ENCODE measurements at regions not wholly inside any gene's neighbourhood (a gene's known extent, or its start where the extent isn't known, plus 50 kb on each side); places are given as distances from the start of the nearest gene placed in this dataset.

DNA sequence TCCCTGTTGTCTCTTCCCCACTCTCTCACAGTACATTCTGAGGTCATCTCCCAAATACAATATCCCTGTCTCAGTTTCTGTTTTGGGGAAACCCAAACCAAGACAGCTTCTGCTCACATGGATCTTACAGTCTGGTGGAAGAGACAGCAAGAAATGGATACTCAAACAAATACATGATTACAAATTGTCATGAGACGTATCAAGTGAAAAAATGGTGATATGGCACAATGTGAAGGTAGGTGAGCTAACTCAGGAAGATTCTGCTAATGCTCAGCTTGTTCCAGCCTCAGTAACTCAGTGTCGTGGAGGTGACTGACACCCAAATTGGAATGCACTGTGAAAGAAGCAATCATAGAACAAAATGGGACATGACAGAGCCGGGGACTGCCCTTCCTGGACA is 68.3 kb downstream of the CHST1 start:
- Histone ChIP-seq H3K9me3 (ENCODE audit: insufficient read depth, low read length) (no peaks in the 10 kb centered on the region), H3K4me3 (ENCODE audit: low read length) (no peak overlapping the region), H2AFZ (ENCODE audit: low read depth, low read length) (no peak overlapping the region), H3K27ac (ENCODE audit: low read length) (no peak overlapping the region), H3K9ac (ENCODE audit: low read length) (no peak overlapping the region), H3K4me1 (ENCODE audit: low read length) (no peaks in the 10 kb centered on the region), H4K20me1 (ENCODE audit: insufficient read depth, low read length) (no peaks in the 10 kb centered on the region), H3K36me3 (replicated peaks; ENCODE audit: low read depth, low read length) (no peaks in the 10 kb centered on the region), H3K27me3 (ENCODE audit: low read depth, low read length) (peaks cover 48% of the 10 kb centered on the region), H3K4me2 (ENCODE audit: low read length) (no peak overlapping the region), H3K79me2 (ENCODE audit: low read length) (no peaks in the 10 kb centered on the region)
- no peak for TF ChIP-seq EZH2phosphoT487 (IDR thresholded peaks at IDR 0.05; ENCODE audit: low read depth)
- TF ChIP-seq, protein P1, sequence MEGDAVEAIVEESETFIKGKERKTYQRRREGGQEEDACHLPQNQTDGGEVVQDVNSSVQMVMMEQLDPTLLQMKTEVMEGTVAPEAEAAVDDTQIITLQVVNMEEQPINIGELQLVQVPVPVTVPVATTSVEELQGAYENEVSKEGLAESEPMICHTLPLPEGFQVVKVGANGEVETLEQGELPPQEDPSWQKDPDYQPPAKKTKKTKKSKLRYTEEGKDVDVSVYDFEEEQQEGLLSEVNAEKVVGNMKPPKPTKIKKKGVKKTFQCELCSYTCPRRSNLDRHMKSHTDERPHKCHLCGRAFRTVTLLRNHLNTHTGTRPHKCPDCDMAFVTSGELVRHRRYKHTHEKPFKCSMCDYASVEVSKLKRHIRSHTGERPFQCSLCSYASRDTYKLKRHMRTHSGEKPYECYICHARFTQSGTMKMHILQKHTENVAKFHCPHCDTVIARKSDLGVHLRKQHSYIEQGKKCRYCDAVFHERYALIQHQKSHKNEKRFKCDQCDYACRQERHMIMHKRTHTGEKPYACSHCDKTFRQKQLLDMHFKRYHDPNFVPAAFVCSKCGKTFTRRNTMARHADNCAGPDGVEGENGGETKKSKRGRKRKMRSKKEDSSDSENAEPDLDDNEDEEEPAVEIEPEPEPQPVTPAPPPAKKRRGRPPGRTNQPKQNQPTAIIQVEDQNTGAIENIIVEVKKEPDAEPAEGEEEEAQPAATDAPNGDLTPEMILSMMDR (IDR thresholded peaks at IDR 0.05; ENCODE audit: low read depth, low read length), result no peak

DNA sequence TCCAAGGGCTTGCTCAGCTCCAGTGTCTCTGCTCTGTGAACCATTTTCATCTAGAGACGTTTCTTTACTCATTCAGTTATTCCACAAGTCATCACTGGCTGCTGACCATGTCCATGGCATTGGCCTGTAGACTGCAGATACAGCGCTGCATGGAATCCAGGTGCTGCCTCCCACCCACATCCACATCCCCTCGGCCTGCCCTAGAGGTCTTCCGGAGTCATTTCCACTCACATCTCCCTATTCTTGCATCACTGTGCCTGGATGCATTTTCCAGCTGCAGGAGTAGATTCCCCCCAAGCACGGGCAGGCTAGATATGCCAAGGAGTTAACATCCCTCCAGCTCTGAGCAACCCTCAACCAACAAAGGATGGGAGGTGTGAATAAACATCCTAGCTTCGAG is 68.9 kb downstream of the CHST1 start:
- no peaks in the 10 kb centered on the region for H3K79me2 ChIP-seq (ENCODE audit: low read length)
- TF ChIP-seq, protein P1 (IDR thresholded peaks at IDR 0.05; ENCODE audit: low read depth, low read length), result no peak
- TF ChIP-seq EZH2phosphoT487 (IDR thresholded peaks at IDR 0.05; ENCODE audit: low read depth), result no peak
- no peak overlapping the region for H3K4me2 ChIP-seq (ENCODE audit: low read length)
- H3K27ac ChIP-seq (ENCODE audit: low read length), result no peak overlapping the region
- no peaks in the 10 kb centered on the region for H3K4me1 ChIP-seq (ENCODE audit: low read length)
- no peaks in the 10 kb centered on the region for H3K36me3 ChIP-seq (replicated peaks; ENCODE audit: low read depth, low read length)
- H3K4me3 ChIP-seq (ENCODE audit: low read length), result no peak overlapping the region
- no peaks in the 10 kb centered on the region for H3K9me3 ChIP-seq (ENCODE audit: insufficient read depth, low read length)
- no peaks in the 10 kb centered on the region for H4K20me1 ChIP-seq (ENCODE audit: insufficient read depth, low read length)
- H2AFZ ChIP-seq (ENCODE audit: low read depth, low read length), result no peak overlapping the region
- H3K27me3 ChIP-seq (ENCODE audit: low read depth, low read length), result peaks cover 49% of the 10 kb centered on the region
- H3K9ac ChIP-seq (ENCODE audit: low read length), result no peak overlapping the region

DNA sequence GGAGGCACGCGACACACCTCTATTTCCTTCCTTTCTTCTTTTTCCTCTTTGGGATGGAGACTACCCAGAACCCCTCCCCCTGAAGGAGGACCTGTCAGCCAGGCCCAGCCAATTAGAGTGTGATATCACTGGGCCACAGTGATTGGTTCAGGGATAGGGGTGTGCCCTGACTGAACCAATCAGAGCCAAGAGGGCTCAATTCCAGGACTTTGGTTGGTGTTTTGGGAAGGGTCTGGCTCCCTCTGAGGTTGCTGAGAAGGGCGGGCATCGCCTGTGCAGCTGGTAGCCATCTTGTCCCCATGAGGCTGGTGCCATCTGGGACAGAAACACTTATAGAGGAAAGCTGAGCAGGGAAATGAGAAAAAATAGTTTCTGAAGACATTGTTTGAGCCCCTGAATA is 71.4 kb downstream of the CHST1 start:
- TF ChIP-seq, protein P1 (IDR thresholded peaks at IDR 0.05; ENCODE audit: low read depth, low read length), result no peak
- no peak for TF ChIP-seq EZH2phosphoT487 (IDR thresholded peaks at IDR 0.05; ENCODE audit: low read depth)
- Histone ChIP-seq H3K27me3 (ENCODE audit: low read depth, low read length) (peaks cover 44% of the 10 kb centered on the region), H3K9me3 (ENCODE audit: insufficient read depth, low read length) (no peaks in the 10 kb centered on the region), H3K36me3 (replicated peaks; ENCODE audit: low read depth, low read length) (no peaks in the 10 kb centered on the region), H2AFZ (ENCODE audit: low read depth, low read length) (no peak overlapping the region), H3K9ac (ENCODE audit: low read length) (no peak overlapping the region), H3K4me3 (ENCODE audit: low read length) (no peak overlapping the region), H3K4me1 (ENCODE audit: low read length) (no peaks in the 10 kb centered on the region), H3K79me2 (ENCODE audit: low read length) (no peaks in the 10 kb centered on the region), H4K20me1 (ENCODE audit: insufficient read depth, low read length) (no peaks in the 10 kb centered on the region), H3K27ac (ENCODE audit: low read length) (no peak overlapping the region), H3K4me2 (ENCODE audit: low read length) (no peak overlapping the region)

DNA sequence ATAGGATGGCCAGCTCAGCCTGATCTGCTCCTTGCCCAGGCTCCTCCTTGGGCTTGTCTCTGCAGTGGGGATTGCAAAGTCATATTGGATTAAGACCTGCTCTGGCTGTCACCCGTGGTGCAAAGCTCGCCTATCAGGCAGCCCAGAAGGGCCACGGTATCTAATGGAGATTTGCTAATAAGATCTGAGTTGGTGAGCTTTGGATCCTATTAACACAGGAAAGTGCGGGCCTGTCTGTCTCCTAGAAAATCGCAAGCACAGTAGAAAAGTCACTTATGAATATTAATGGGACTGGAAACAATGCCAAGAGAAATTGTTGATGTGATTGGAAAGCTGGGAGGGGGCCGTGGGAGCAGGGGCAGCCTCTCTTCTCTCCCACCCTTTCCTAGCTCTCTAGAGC is 72.8 kb downstream of the CHST1 start:
- no peaks in the 10 kb centered on the region for H3K36me3 ChIP-seq (replicated peaks; ENCODE audit: low read depth, low read length)
- H3K4me2 ChIP-seq (ENCODE audit: low read length), result no peak overlapping the region
- H3K9ac ChIP-seq (ENCODE audit: low read length), result no peak overlapping the region
- peaks cover 51% of the 10 kb centered on the region for H3K27me3 ChIP-seq (ENCODE audit: low read depth, low read length)
- H4K20me1 ChIP-seq (ENCODE audit: insufficient read depth, low read length), result no peaks in the 10 kb centered on the region
- H3K4me1 ChIP-seq (ENCODE audit: low read length), result no peaks in the 10 kb centered on the region
- no peak overlapping the region for H3K4me3 ChIP-seq (ENCODE audit: low read length)
- no peaks in the 10 kb centered on the region for H3K9me3 ChIP-seq (ENCODE audit: insufficient read depth, low read length)
- H3K27ac ChIP-seq (ENCODE audit: low read length), result no peak overlapping the region
- no peaks in the 10 kb centered on the region for H3K79me2 ChIP-seq (ENCODE audit: low read length)
- no peak for TF ChIP-seq EZH2phosphoT487 (IDR thresholded peaks at IDR 0.05; ENCODE audit: low read depth)
- TF ChIP-seq, protein P1 (IDR thresholded peaks at IDR 0.05; ENCODE audit: low read depth, low read length), result no peak
- H2AFZ ChIP-seq (ENCODE audit: low read depth, low read length), result no peak overlapping the region

All from OCI-LY3 (cell line).